ENCODE measurements at regions not wholly inside any gene's neighbourhood (a gene's known extent, or its start where the extent isn't known, plus 50 kb on each side); places are given as distances from the start of the nearest gene placed in this dataset.
"Not testable (repeated sequence)": the region's sequence is repeated elsewhere in the genome, so short reads cannot be mapped to it uniquely, and the experiment has no call there.

GRCh38 chr14:82587226-82587625, 1053.6 kb upstream of the SEL1L start:
- no peak for DNase-seq (ENCODE audit: low read depth)

GRCh38 chr14:82595466-82595865, 1061.8 kb upstream of the SEL1L start:
- no peak for DNase-seq (ENCODE audit: low read depth)

GRCh38 chr14:82602794-82603193, 1069.1 kb upstream of the SEL1L start:
- DNase-seq (ENCODE audit: low read depth), result no peak

GRCh38 chr14:82604819-82605218, 1071.2 kb upstream of the SEL1L start:
- DNase-seq (ENCODE audit: low read depth), result no peak

GRCh38 chr14:82621881-82622450, 1088.3 kb upstream of the SEL1L start:
- DNase-seq (ENCODE audit: low read depth), result no peak

- DNase-seq (ENCODE audit: low read depth), result no peak
These were observed 1092.8 kb upstream of the SEL1L start for GRCh38 chr14:82626156-82627066.

GRCh38 chr14:82635915-82636314, 1102.3 kb upstream of the SEL1L start:
- no peak for DNase-seq (ENCODE audit: low read depth)

GRCh38 chr14:82636426-82636825, 1102.8 kb upstream of the SEL1L start:
- DNase-seq (ENCODE audit: low read depth), result no peak

- DNase-seq (ENCODE audit: low read depth), result no peak
These were observed 1107.4 kb upstream of the SEL1L start for GRCh38 chr14:82641050-82641540.

- DNase-seq (ENCODE audit: low read depth), result peak; percentile 20
These were observed 1108.8 kb upstream of the SEL1L start for GRCh38 chr14:82642425-82642824.

- DNase-seq (ENCODE audit: low read depth), result no peak
These were observed 1113.6 kb upstream of the SEL1L start for GRCh38 chr14:82647088-82647810.

- DNase-seq (ENCODE audit: low read depth), result no peak
These were observed 1122.1 kb upstream of the SEL1L start for GRCh38 chr14:82655770-82656169.

GRCh38 chr14:82657186-82657675, 1123.6 kb upstream of the SEL1L start:
- no peak for DNase-seq (ENCODE audit: low read depth)

GRCh38 chr14:82661258-82661657, 1127.6 kb upstream of the SEL1L start:
- no peak for DNase-seq (ENCODE audit: low read depth)

- no peak for DNase-seq (ENCODE audit: low read depth)
These were observed 1133.4 kb upstream of the SEL1L start for GRCh38 chr14:82667006-82667405.

GRCh38 chr14:82667501-82667900, 1133.8 kb upstream of the SEL1L start:
- DNase-seq (ENCODE audit: low read depth), result no peak

GRCh38 chr14:82676403-82676802, 1142.8 kb upstream of the SEL1L start:
- DNase-seq (ENCODE audit: low read depth), result no peak

GRCh38 chr14:82689948-82690347, 1156.3 kb upstream of the SEL1L start:
- no peak for DNase-seq (ENCODE audit: low read depth)

GRCh38 chr14:82691191-82691590, 1157.5 kb upstream of the SEL1L start:
- DNase-seq (ENCODE audit: low read depth), result not testable (repeated sequence)

GRCh38 chr14:82694820-82695219, 1161.2 kb upstream of the SEL1L start:
- DNase-seq (ENCODE audit: low read depth), result no peak

- no peak for DNase-seq (ENCODE audit: low read depth)
These were observed 1170.6 kb upstream of the SEL1L start for GRCh38 chr14:82704218-82704617.

- DNase-seq (ENCODE audit: low read depth), result peak; percentile 35
These were observed 1176.7 kb upstream of the SEL1L start for GRCh38 chr14:82710267-82710841.

Data from Daoy (cell line).